Spleen (tissue), 11 donors: ENCODE measurements at regions not wholly inside any gene's neighbourhood (a gene's known extent, or its start where the extent isn't known, plus 50 kb on each side); places are given as distances from the start of the nearest gene placed in this dataset.
"Not testable (repeated sequence)": the region's sequence is repeated elsewhere in the genome, so short reads cannot be mapped to it uniquely, and the experiment has no call there.

ENCODE experiments used
- DNase-seq: peaks from one replicate; pipeline ENCODE4 v3.0.0-alpha.2; 2020
- H3K27ac ChIP-seq, 8 donors: fragments of 200-600 bp; sonication (generic) in 7 of 8; 1 replicate in 4 of 8; 2 replicates in 4 of 8; pipeline versions ENCODE4 v1.5.0 to v1.8.0; 2016 to 2021; ENCODE audit warnings: inconsistent platforms in 4 of 8, mild to moderate bottlenecking in 4 of 8, moderate library complexity in 1 of 8
- H3K27me3 ChIP-seq, 7 donors: fragments of 200-600 bp; sonication (generic) in 6 of 7; replicated peaks in 1 of 7; 1 replicate in 4 of 7; 2 replicates in 3 of 7; pipeline versions ENCODE4 v1.5.0 to v1.8.0; 2016 to 2021; ENCODE audit warnings: inconsistent platforms in 3 of 7, mild to moderate bottlenecking in 1 of 7
- H3K36me3 ChIP-seq, 6 donors: fragments of 200-600 bp; sonication (generic) in 5 of 6; 1 replicate in 4 of 6; 2 replicates in 2 of 6; pipeline versions ENCODE4 v1.5.0 to v1.8.0; 2016 to 2021; ENCODE audit warnings: inconsistent platforms in 2 of 6
- H3K4me1 ChIP-seq, 6 donors: fragments of 200-600 bp; sonication (generic) in 5 of 6; 1 replicate in 3 of 6; 2 replicates in 3 of 6; pipeline versions ENCODE4 v1.5.0 to v1.8.0; 2016 to 2021; ENCODE audit warnings: inconsistent platforms in 3 of 6
- H3K4me3 ChIP-seq, 8 donors: fragments of 200-600 bp; sonication (generic) in 7 of 8; 1 replicate in 4 of 8; 2 replicates in 4 of 8; pipeline versions ENCODE4 v1.5.0 to v1.8.0; 2016 to 2021; ENCODE audit warnings: inconsistent platforms in 4 of 8, mild to moderate bottlenecking in 4 of 8, moderate library complexity in 2 of 8
- H3K9me3 ChIP-seq, 8 donors: fragments of 200-600 bp; sonication (generic) in 7 of 8; 1 replicate in 4 of 8; 2 replicates in 4 of 8; pipeline versions ENCODE4 v1.5.0 to v1.8.0; 2016 to 2021; ENCODE audit warnings: inconsistent platforms in 4 of 8
- CTCF ChIP-seq, 11 experiments: fragments of 200-600 bp in 7 of 11; fragments of 450-650 bp in 4 of 11; sonication (generic) in 4 of 11; IDR thresholded peaks in 8 of 11; conservative IDR thresholded peaks in 3 of 11; 1 replicate in 7 of 11; 2 replicates in 4 of 11; pipeline versions ENCODE4 v1.4.0 to v1.8.0; 2016 to 2021; ENCODE audit warnings: antibody characterized with exemption in 11 of 11, inconsistent platforms in 4 of 11, mild to moderate bottlenecking in 1 of 11
- POLR2A ChIP-seq, 3 donors: fragments of 450-650 bp; IDR thresholded peaks; one replicate each; pipeline ENCODE4 v1.5.1; 2017; ENCODE audit warnings: antibody characterized with exemption in 3 of 3, mild to moderate bottlenecking in 1 of 3
- POLR2AphosphoS5 ChIP-seq, 3 donors: sonication (generic); formaldehyde crosslinking; IDR thresholded peaks; one replicate each; pipeline ENCODE4 v1.5.1; 2017; ENCODE audit warnings: antibody characterized with exemption in 3 of 3
- WGBS, 5 donors: extraction: QIAGEN DNeasy Blood & Tissue Kit in 3 of 5; methylation state at CpG; one replicate each; pipeline versions ENCODE4 v1.1.5 to v1.1.7; 2013 to 2018; 5-methylcytosine and 5-hydroxymethylcytosine counted together
- intact Hi-C: fragments of 100-400 bp; cut with DNase I; formaldehyde crosslinking; loops from one replicate; pipeline ENCODE4 v1.15.0; 2023; ENCODE audit warnings: low total_unique reads
- donor health status: healthy with polysubstance abuse.
- donor health status: DM: no; HTN: no; CAD: no; lungs with moderate emphysema.
- donor health status: DM: no; HTN: no; CAD: no.
- donor health status: Bipolar disorder and iron deficiency.
- donor health status: healthy.
- donor health status: DM: no; HTN: no; CAD: no.
- donor health status: DM: yes; HTN: yes; CAD: no.

- H3K36me3 ChIP-seq = no peaks in the 10 kb centered on the region
- H3K9me3 ChIP-seq = peaks cover 0 to 5% (median 0%) of the 10 kb centered on the region in 8 donors
- H3K27ac ChIP-seq = no peak overlapping the region
- no peaks in the 10 kb centered on the region for H3K4me1 ChIP-seq
- peaks cover 0 to 2% (median 0%) of the 10 kb centered on the region in 7 donors for H3K27me3 ChIP-seq
- DNase-seq = no peak
- WGBS, 5 donors = 85 to 95% (median 92%) methylated on average over 3 of the region's 3 CpGs
- intact Hi-C loops = no loop called here
- TF ChIP-seq CTCF (IDR thresholded peaks at IDR 0.05 in 8 of 11, conservative IDR thresholded peaks at IDR 0.05 in 3 of 11) = no peak
- no peak for TF ChIP-seq POLR2A (IDR thresholded peaks at IDR 0.05)
- TF ChIP-seq POLR2AphosphoS5 (IDR thresholded peaks at IDR 0.05) = no peak
- no peak overlapping the region for H3K4me3 ChIP-seq
Measured at GRCh38 chr4:81326581-81326980, 111.6 kb upstream of the PRKG2 start.

- H3K27ac ChIP-seq, H3K4me1 ChIP-seq, intact Hi-C loops, H3K27me3 ChIP-seq, H3K4me3 ChIP-seq, DNase-seq, H3K36me3 ChIP-seq, H3K9me3 ChIP-seq: not testable (repeated sequence)
- 80 to 87% (median 85%) methylated on average over 3 of the region's 3 CpGs for WGBS, 5 donors
Measured at GRCh38 chr4:81324594-81324993, 109.6 kb upstream of the PRKG2 start.

- DNase-seq = no peak
- Histone ChIP-seq H3K27ac (no peak overlapping the region), H3K27me3 (peaks cover 0 to 9% (median 0%) of the 10 kb centered on the region in 7 donors), H3K36me3 (no peaks in the 10 kb centered on the region), H3K4me1 (no peaks in the 10 kb centered on the region), H3K4me3 (no peak overlapping the region), H3K9me3 (peaks cover 0 to under 1% (median 0%) of the 10 kb centered on the region in 8 donors)
- intact Hi-C loops = no loop called here
- WGBS, 5 donors = 63 to 94% (median 88%) methylated on average over 1 of the region's 1 CpG
- TF ChIP-seq CTCF (IDR thresholded peaks at IDR 0.05 in 8 of 11, conservative IDR thresholded peaks at IDR 0.05 in 3 of 11) = no peak
Measured at GRCh38 chr4:81319657-81320056, 104.6 kb upstream of the PRKG2 start.

- TF ChIP-seq POLR2AphosphoS5 (IDR thresholded peaks at IDR 0.05) = no peak
- no peak for TF ChIP-seq POLR2A (IDR thresholded peaks at IDR 0.05)
- no peak for TF ChIP-seq CTCF (IDR thresholded peaks at IDR 0.05 in 8 of 11, conservative IDR thresholded peaks at IDR 0.05 in 3 of 11)
- H3K27ac ChIP-seq = no peak overlapping the region
- H3K9me3 ChIP-seq = no peaks in the 10 kb centered on the region
- 33 to 38% (median 37%) methylated on average over 3 of the region's 3 CpGs for WGBS, 5 donors
- peaks cover 0 to 4% (median 0%) of the 10 kb centered on the region in 7 donors for H3K27me3 ChIP-seq
- no peak for DNase-seq
- H3K4me1 ChIP-seq = no peaks in the 10 kb centered on the region
- intact Hi-C loops = no loop called here
- no peak overlapping the region for H3K4me3 ChIP-seq
- H3K36me3 ChIP-seq = no peaks in the 10 kb centered on the region
Measured at GRCh38 chr4:81314897-81315470, 100.0 kb upstream of the PRKG2 start.
